GM12878 (cell line): ENCODE measurements at regions not wholly inside any gene's neighbourhood (a gene's known extent, or its start where the extent isn't known, plus 50 kb on each side); places are given as distances from the start of the nearest gene placed in this dataset.

ENCODE experiments used
- BCLAF1 ChIP-seq: fragments of 450-650 bp; IDR thresholded peaks from 2 replicates; pipeline ENCODE4 v1.6.1; 2017; ENCODE audit warnings: antibody characterized with exemption, mild to moderate bottlenecking, moderate library complexity
- SMC3 ChIP-seq: IDR thresholded peaks from 2 replicates; pipeline ENCODE4 v1.6.1; 2011; ENCODE audit warnings: low read length, improper control_type of control experiment, borderline replicate concordance

- TF ChIP-seq BCLAF1, result no peak
- TF ChIP-seq SMC3, result no peak
Measured at GRCh38 chr9:1515557-1515956, 465.4 kb downstream of the DMRT2 start.
